ENCODE measurements at regions not wholly inside any gene's neighbourhood (a gene's known extent, or its start where the extent isn't known, plus 50 kb on each side); places are given as distances from the start of the nearest gene placed in this dataset.

- intact Hi-C loops (cut with DNase I; ENCODE audit: low total_unique reads): no loop called here
- no peaks in the 10 kb centered on the region for H3K9me3 ChIP-seq
- no peak for DNase-seq (ENCODE audit: low spot score in 2 of 2)
- TF ChIP-seq POLR2AphosphoS5 (IDR thresholded peaks at IDR 0.05): no peak
- TF ChIP-seq CTCF (IDR thresholded peaks at IDR 0.05): no peak
- TF ChIP-seq POLR2A (IDR thresholded peaks at IDR 0.05): no peak
- no peak overlapping the region for H3K4me3 ChIP-seq
- no peaks in the 10 kb centered on the region for H3K4me1 ChIP-seq
- no peaks in the 10 kb centered on the region for H3K27me3 ChIP-seq
- H3K36me3 ChIP-seq: no peaks in the 10 kb centered on the region
- H3K27ac ChIP-seq: no peak overlapping the region
Measured at GRCh38 chr6:21438986-21439352, 154.6 kb upstream of the SOX4 start.

- no peaks in the 10 kb centered on the region for H3K4me1 ChIP-seq
- no peaks in the 10 kb centered on the region for H3K9me3 ChIP-seq
- no peak for DNase-seq (ENCODE audit: low spot score in 2 of 2)
- H3K4me3 ChIP-seq: no peak overlapping the region
- no peaks in the 10 kb centered on the region for H3K27me3 ChIP-seq
- intact Hi-C loops (cut with DNase I; ENCODE audit: low total_unique reads): no loop called here
- TF ChIP-seq POLR2A (IDR thresholded peaks at IDR 0.05) (no peak), POLR2AphosphoS5 (IDR thresholded peaks at IDR 0.05) (no peak), CTCF (IDR thresholded peaks at IDR 0.05) (no peak)
- no peak overlapping the region for H3K27ac ChIP-seq
- no peaks in the 10 kb centered on the region for H3K36me3 ChIP-seq
Measured at GRCh38 chr6:21441386-21441785, 152.2 kb upstream of the SOX4 start.

GRCh38 chr6:21442874-21443273, 150.7 kb upstream of the SOX4 start:
- Histone ChIP-seq H3K27me3 (no peaks in the 10 kb centered on the region), H3K27ac (no peak overlapping the region), H3K4me1 (no peaks in the 10 kb centered on the region), H3K9me3 (no peaks in the 10 kb centered on the region), H3K4me3 (no peak overlapping the region), H3K36me3 (no peaks in the 10 kb centered on the region)
- intact Hi-C loops (cut with DNase I; ENCODE audit: low total_unique reads): no loop called here
- DNase-seq (ENCODE audit: low spot score in 2 of 2): no peak
- no peak for TF ChIP-seq CTCF (IDR thresholded peaks at IDR 0.05)
- TF ChIP-seq POLR2AphosphoS5 (IDR thresholded peaks at IDR 0.05): no peak
- TF ChIP-seq POLR2A (IDR thresholded peaks at IDR 0.05): no peak

GRCh38 chr6:21444711-21445260, 148.8 kb upstream of the SOX4 start:
- TF ChIP-seq POLR2AphosphoS5 (IDR thresholded peaks at IDR 0.05) (no peak), CTCF (IDR thresholded peaks at IDR 0.05) (no peak), POLR2A (IDR thresholded peaks at IDR 0.05) (no peak)
- Histone ChIP-seq H3K4me3 (no peak overlapping the region), H3K4me1 (no peaks in the 10 kb centered on the region), H3K27ac (no peak overlapping the region), H3K27me3 (no peaks in the 10 kb centered on the region), H3K36me3 (no peaks in the 10 kb centered on the region), H3K9me3 (no peaks in the 10 kb centered on the region)
- DNase-seq (ENCODE audit: low spot score in 2 of 2): no peak
- intact Hi-C loops (cut with DNase I; ENCODE audit: low total_unique reads): no loop called here

- intact Hi-C loops (cut with DNase I; ENCODE audit: low total_unique reads): no loop called here
- H3K27ac ChIP-seq: no peak overlapping the region
- no peak for TF ChIP-seq POLR2AphosphoS5 (IDR thresholded peaks at IDR 0.05)
- no peaks in the 10 kb centered on the region for H3K9me3 ChIP-seq
- H3K4me3 ChIP-seq: no peak overlapping the region
- no peaks in the 10 kb centered on the region for H3K36me3 ChIP-seq
- no peaks in the 10 kb centered on the region for H3K27me3 ChIP-seq
- no peak for DNase-seq (ENCODE audit: low spot score in 2 of 2)
- no peaks in the 10 kb centered on the region for H3K4me1 ChIP-seq
Measured at GRCh38 chr6:21447987-21448386, 145.6 kb upstream of the SOX4 start.
